ENCODE measurements at regions not wholly inside any gene's neighbourhood (a gene's known extent, or its start where the extent isn't known, plus 50 kb on each side); places are given as distances from the start of the nearest gene placed in this dataset.

- no peak for TF ChIP-seq POLR2AphosphoS5 (IDR thresholded peaks at IDR 0.05; ENCODE audit: low read depth, low read length)
- no peak for TF ChIP-seq POLR2A (IDR thresholded peaks at IDR 0.05; ENCODE audit: low read depth, low read length)
- no peak for TF ChIP-seq TAF1 (IDR thresholded peaks at IDR 0.05; ENCODE audit: borderline replicate concordance, low read depth, low read length)
These were observed 494.9 kb downstream of the NYAP2 start for GRCh38 chr2:225894236-225894980.

Measured in GM12892 (cell line).